ENCODE measurements at regions not wholly inside any gene's neighbourhood (a gene's known extent, or its start where the extent isn't known, plus 50 kb on each side); places are given as distances from the start of the nearest gene placed in this dataset.

DNA sequence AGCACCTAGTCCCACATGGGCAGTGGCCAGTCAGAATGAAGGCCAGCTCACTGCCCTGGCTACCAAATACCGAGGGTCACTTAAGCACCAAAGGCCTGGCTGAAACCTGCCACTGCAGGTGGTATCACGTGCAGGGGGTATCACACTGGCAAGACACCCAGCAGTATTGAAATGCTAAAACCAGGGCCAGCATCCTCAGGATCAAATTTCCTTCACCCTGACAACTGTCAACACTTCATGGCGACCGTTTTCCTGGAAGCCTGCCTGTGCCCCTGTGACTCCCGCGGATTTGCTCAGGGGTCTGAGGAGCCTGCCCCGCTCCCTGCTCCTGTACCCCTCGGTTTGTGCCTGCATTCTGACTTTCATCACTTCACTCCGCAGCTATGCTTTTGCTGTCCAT, 151.1 kb downstream of the TTLL2 start:
- TF ChIP-seq, protein P1, sequence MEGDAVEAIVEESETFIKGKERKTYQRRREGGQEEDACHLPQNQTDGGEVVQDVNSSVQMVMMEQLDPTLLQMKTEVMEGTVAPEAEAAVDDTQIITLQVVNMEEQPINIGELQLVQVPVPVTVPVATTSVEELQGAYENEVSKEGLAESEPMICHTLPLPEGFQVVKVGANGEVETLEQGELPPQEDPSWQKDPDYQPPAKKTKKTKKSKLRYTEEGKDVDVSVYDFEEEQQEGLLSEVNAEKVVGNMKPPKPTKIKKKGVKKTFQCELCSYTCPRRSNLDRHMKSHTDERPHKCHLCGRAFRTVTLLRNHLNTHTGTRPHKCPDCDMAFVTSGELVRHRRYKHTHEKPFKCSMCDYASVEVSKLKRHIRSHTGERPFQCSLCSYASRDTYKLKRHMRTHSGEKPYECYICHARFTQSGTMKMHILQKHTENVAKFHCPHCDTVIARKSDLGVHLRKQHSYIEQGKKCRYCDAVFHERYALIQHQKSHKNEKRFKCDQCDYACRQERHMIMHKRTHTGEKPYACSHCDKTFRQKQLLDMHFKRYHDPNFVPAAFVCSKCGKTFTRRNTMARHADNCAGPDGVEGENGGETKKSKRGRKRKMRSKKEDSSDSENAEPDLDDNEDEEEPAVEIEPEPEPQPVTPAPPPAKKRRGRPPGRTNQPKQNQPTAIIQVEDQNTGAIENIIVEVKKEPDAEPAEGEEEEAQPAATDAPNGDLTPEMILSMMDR (IDR thresholded peaks at IDR 0.05), result no peak
- TF ChIP-seq ZFX (IDR thresholded peaks at IDR 0.05; ENCODE audit: borderline replicate concordance), result no peak
